Colonic mucosa (tissue), 4 donors: ENCODE measurements at regions not wholly inside any gene's neighbourhood (a gene's known extent, or its start where the extent isn't known, plus 50 kb on each side); places are given as distances from the start of the nearest gene placed in this dataset.

Experiments
- DNase-seq: peaks from one replicate; pipeline ENCODE4 v3.0.0-alpha.2; 2020
- H3K27ac ChIP-seq: fragments of 200-600 bp; one replicate; pipeline ENCODE4 v1.8.0; 2021
- H3K27me3 ChIP-seq: fragments of 200-600 bp; one replicate; pipeline ENCODE4 v1.8.0; 2021
- H3K36me3 ChIP-seq: fragments of 200-600 bp; one replicate; pipeline ENCODE4 v1.8.0; 2021
- H3K4me1 ChIP-seq: fragments of 200-600 bp; one replicate; pipeline ENCODE4 v1.8.0; 2021; ENCODE audit warnings: mild to moderate bottlenecking
- H3K4me3 ChIP-seq: fragments of 200-600 bp; one replicate; pipeline ENCODE4 v1.8.0; 2021
- H3K9ac ChIP-seq, 2 donors: one replicate each; pipeline ENCODE4 v1.7.0; 2013; ENCODE audit warnings: control low read depth in 2 of 2, low read depth in 2 of 2, low read length in 2 of 2
- H3K9me3 ChIP-seq: fragments of 200-600 bp; one replicate; pipeline ENCODE4 v1.8.0; 2021
- CTCF ChIP-seq: fragments of 200-600 bp; IDR thresholded peaks from one replicate; pipeline ENCODE4 v1.8.0; 2022; ENCODE audit warnings: antibody characterized with exemption, mild to moderate bottlenecking
- intact Hi-C: fragments of 100-400 bp; cut with DNase I; formaldehyde crosslinking; loops from one replicate; pipeline ENCODE4 v1.14.1; 2022
- donor health status: healthy.
- donor health status: DM: no; HTN: no; CAD: no.
- donor health status: DM: no; HTN: no; CAD: no.

GRCh38 chr1:209463441-209463840 lies 120.1 kb upstream of the CAMK1G start:
- Histone ChIP-seq H3K27me3 (no peaks in the 10 kb centered on the region), H3K36me3 (no peaks in the 10 kb centered on the region), H3K9ac (no peak overlapping the region), H3K27ac (no peak overlapping the region), H3K9me3 (no peaks in the 10 kb centered on the region), H3K4me1 (no peaks in the 10 kb centered on the region), H3K4me3 (no peak overlapping the region)
- TF ChIP-seq CTCF = no peak
- intact Hi-C loops = no loop called here
- DNase-seq = no peak

GRCh38 chr1:209473025-209473424 lies 110.5 kb upstream of the CAMK1G start:
- intact Hi-C loops = no loop called here
- H3K27me3 ChIP-seq = no peaks in the 10 kb centered on the region
- H3K9me3 ChIP-seq = no peaks in the 10 kb centered on the region
- H3K4me3 ChIP-seq = no peak overlapping the region
- no peak for DNase-seq
- no peak overlapping the region for H3K9ac ChIP-seq
- no peaks in the 10 kb centered on the region for H3K36me3 ChIP-seq
- no peak for TF ChIP-seq CTCF
- H3K27ac ChIP-seq = no peak overlapping the region
- H3K4me1 ChIP-seq = no peaks in the 10 kb centered on the region

GRCh38 chr1:209480345-209480744 lies 103.2 kb upstream of the CAMK1G start:
- no peak overlapping the region for H3K9ac ChIP-seq
- H3K9me3 ChIP-seq = no peaks in the 10 kb centered on the region
- intact Hi-C loops = no loop called here
- no peaks in the 10 kb centered on the region for H3K36me3 ChIP-seq
- no peaks in the 10 kb centered on the region for H3K4me1 ChIP-seq
- H3K4me3 ChIP-seq = no peak overlapping the region
- no peak for DNase-seq
- no peaks in the 10 kb centered on the region for H3K27me3 ChIP-seq
- no peak overlapping the region for H3K27ac ChIP-seq
- TF ChIP-seq CTCF = no peak

- no peak overlapping the region for H3K4me3 ChIP-seq
- DNase-seq = no peak
- no peak overlapping the region for H3K9ac ChIP-seq
- no peaks in the 10 kb centered on the region for H3K27me3 ChIP-seq
- H3K36me3 ChIP-seq = no peaks in the 10 kb centered on the region
- no peak for TF ChIP-seq CTCF
- H3K27ac ChIP-seq = no peak overlapping the region
- intact Hi-C loops = no loop called here
- H3K4me1 ChIP-seq = no peaks in the 10 kb centered on the region
- H3K9me3 ChIP-seq = no peaks in the 10 kb centered on the region
Measured at GRCh38 chr1:209483691-209484090, 99.8 kb upstream of the CAMK1G start.

- Histone ChIP-seq H3K4me3 (no peak overlapping the region), H3K4me1 (no peaks in the 10 kb centered on the region), H3K27me3 (no peaks in the 10 kb centered on the region), H3K9ac (no peak overlapping the region), H3K27ac (no peak overlapping the region), H3K9me3 (no peaks in the 10 kb centered on the region), H3K36me3 (no peaks in the 10 kb centered on the region)
- no peak for TF ChIP-seq CTCF
- intact Hi-C loops = no loop called here
- no peak for DNase-seq
Measured at GRCh38 chr1:209484429-209484828, 99.1 kb upstream of the CAMK1G start.

GRCh38 chr1:209485167-209485566 lies 98.3 kb upstream of the CAMK1G start:
- no peak overlapping the region for H3K4me3 ChIP-seq
- no peaks in the 10 kb centered on the region for H3K27me3 ChIP-seq
- intact Hi-C loops = no loop called here
- no peak for TF ChIP-seq CTCF
- no peak overlapping the region for H3K9ac ChIP-seq
- H3K4me1 ChIP-seq = no peaks in the 10 kb centered on the region
- no peak for DNase-seq
- no peaks in the 10 kb centered on the region for H3K36me3 ChIP-seq
- no peak overlapping the region for H3K27ac ChIP-seq
- no peaks in the 10 kb centered on the region for H3K9me3 ChIP-seq
